GM19438 (cell line): ENCODE measurements at regions not wholly inside any gene's neighbourhood (a gene's known extent, or its start where the extent isn't known, plus 50 kb on each side); places are given as distances from the start of the nearest gene placed in this dataset.
A peak's percentile ranks its signal among the peaks of the same experiment; 100 is the strongest.
"Not testable (repeated sequence)": the region's sequence is repeated elsewhere in the genome, so short reads cannot be mapped to it uniquely, and the experiment has no call there.

Experiments used
- ATAC-seq: cut with Tn5 transposase; IDR thresholded peaks from one replicate; pipeline ENCODE4 v1.9.1; 2021; ENCODE audit warnings: low read depth; ENCODE audit not compliant: unreplicated experiment

- not testable (repeated sequence) for ATAC-seq
Observed at GRCh38 chr3:48101301-48101650, 85.1 kb upstream of the MAP4 start.

GRCh38 chr3:48092270-48092669 is 76.1 kb upstream of the MAP4 start:
- ATAC-seq, result no peak

- ATAC-seq, result no peak
Observed at GRCh38 chr3:48090166-48090939, 74.1 kb upstream of the MAP4 start.

GRCh38 chr3:48088749-48089466 is 72.7 kb upstream of the MAP4 start:
- peak; percentile 93 for ATAC-seq

GRCh38 chr3:48088056-48088748 is 72.0 kb upstream of the MAP4 start:
- ATAC-seq, result peak; percentile 30

- no peak for ATAC-seq
Observed at GRCh38 chr3:48086705-48087104, 70.5 kb upstream of the MAP4 start.

GRCh38 chr3:48084929-48085328 is 68.7 kb upstream of the MAP4 start:
- ATAC-seq, result no peak

GRCh38 chr3:48084170-48084569 is 68.0 kb upstream of the MAP4 start:
- ATAC-seq, result no peak

GRCh38 chr3:48082580-48083184 is 66.5 kb upstream of the MAP4 start:
- no peak for ATAC-seq

- no peak for ATAC-seq
Observed at GRCh38 chr3:48077815-48078214, 61.6 kb upstream of the MAP4 start.

GRCh38 chr3:48070030-48070429 is 53.8 kb upstream of the MAP4 start:
- no peak for ATAC-seq

GRCh38 chr3:48069339-48069738 is 53.1 kb upstream of the MAP4 start:
- no peak for ATAC-seq

- ATAC-seq, result no peak
Observed at GRCh38 chr3:48068886-48069285, 52.7 kb upstream of the MAP4 start.

GRCh38 chr3:48068320-48068719 is 52.1 kb upstream of the MAP4 start:
- ATAC-seq, result not testable (repeated sequence)

- no peak for ATAC-seq
Observed at GRCh38 chr3:48067271-48067670, 51.1 kb upstream of the MAP4 start.
